ENCODE measurements at regions not wholly inside any gene's neighbourhood (a gene's known extent, or its start where the extent isn't known, plus 50 kb on each side); places are given as distances from the start of the nearest gene placed in this dataset.

DNA sequence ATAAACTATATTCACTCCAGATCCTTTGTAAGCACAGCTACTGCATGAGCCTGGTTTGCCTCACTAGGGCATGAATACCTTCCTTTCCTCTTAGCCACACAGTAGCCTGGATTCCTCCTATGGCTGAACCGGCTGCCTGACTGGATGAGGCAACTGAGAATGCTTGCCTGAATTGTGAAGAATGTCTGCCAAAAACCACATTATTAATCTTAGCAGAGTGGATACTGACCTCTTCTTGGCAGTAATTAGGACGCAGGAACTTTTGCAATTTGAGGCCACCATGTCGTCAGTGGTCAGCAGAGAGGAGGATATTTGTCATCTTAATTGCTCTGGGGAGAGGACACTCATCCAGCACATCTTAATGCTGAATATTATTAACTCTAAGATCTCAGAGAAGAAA, 651.8 kb upstream of the GOT2 start:
- Histone ChIP-seq H3K4me3 (replicated peaks in 1 of 3; ENCODE audit: insufficient read depth in 1 of 3, low read depth in 2 of 3, low read length in 3 of 3) (no peak overlapping the region), H3K27me3 (ENCODE audit: control insufficient read depth in 1 of 2, insufficient read depth in 2 of 2, low read length in 2 of 2) (no peaks in the 10 kb centered on the region), H3K9me3 (ENCODE audit: low read length) (no peaks in the 10 kb centered on the region), H3K4me1 (ENCODE audit: insufficient read depth, low read length) (no peaks in the 10 kb centered on the region), H4K20me1 (ENCODE audit: insufficient read depth, low read length) (no peaks in the 10 kb centered on the region), H3K9ac (ENCODE audit: insufficient read depth, low read depth, low read length) (no peak overlapping the region), H3K4me2 (ENCODE audit: low read depth, low read length) (no peak overlapping the region), H3K79me2 (ENCODE audit: insufficient read depth, low read length) (no peaks in the 10 kb centered on the region), H3K36me3 (replicated peaks in 1 of 2; ENCODE audit: control insufficient read depth in 1 of 2, insufficient read depth in 2 of 2, low read length in 2 of 2) (no peaks in the 10 kb centered on the region), H2AFZ (ENCODE audit: low read length) (no peak overlapping the region), H3K27ac (ENCODE audit: extremely low read length, insufficient read depth, low read length) (no peak overlapping the region)
- ChIA-PET CTCF (ENCODE audit: low intra/inter-chr PET ratio, low total read pairs) (no interaction called here), POLR2A (no interaction called here)
- BruUV-seq (replicated peaks), result no TSS peak
- DNase-seq (ENCODE audit: low spot score) (no peak), FAIRE-seq (no peak), ATAC-seq (no peak)
- no peak for TF ChIP-seq CREM (IDR thresholded peaks at IDR 0.05)
- no peak for TF ChIP-seq CREM (CRISPR knock-in tag; IDR thresholded peaks at IDR 0.05)
- TF ChIP-seq, protein P1, sequence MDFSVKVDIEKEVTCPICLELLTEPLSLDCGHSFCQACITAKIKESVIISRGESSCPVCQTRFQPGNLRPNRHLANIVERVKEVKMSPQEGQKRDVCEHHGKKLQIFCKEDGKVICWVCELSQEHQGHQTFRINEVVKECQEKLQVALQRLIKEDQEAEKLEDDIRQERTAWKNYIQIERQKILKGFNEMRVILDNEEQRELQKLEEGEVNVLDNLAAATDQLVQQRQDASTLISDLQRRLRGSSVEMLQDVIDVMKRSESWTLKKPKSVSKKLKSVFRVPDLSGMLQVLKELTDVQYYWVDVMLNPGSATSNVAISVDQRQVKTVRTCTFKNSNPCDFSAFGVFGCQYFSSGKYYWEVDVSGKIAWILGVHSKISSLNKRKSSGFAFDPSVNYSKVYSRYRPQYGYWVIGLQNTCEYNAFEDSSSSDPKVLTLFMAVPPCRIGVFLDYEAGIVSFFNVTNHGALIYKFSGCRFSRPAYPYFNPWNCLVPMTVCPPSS (IDR thresholded peaks at IDR 0.05), result no peak
- TF ChIP-seq, protein P2, sequence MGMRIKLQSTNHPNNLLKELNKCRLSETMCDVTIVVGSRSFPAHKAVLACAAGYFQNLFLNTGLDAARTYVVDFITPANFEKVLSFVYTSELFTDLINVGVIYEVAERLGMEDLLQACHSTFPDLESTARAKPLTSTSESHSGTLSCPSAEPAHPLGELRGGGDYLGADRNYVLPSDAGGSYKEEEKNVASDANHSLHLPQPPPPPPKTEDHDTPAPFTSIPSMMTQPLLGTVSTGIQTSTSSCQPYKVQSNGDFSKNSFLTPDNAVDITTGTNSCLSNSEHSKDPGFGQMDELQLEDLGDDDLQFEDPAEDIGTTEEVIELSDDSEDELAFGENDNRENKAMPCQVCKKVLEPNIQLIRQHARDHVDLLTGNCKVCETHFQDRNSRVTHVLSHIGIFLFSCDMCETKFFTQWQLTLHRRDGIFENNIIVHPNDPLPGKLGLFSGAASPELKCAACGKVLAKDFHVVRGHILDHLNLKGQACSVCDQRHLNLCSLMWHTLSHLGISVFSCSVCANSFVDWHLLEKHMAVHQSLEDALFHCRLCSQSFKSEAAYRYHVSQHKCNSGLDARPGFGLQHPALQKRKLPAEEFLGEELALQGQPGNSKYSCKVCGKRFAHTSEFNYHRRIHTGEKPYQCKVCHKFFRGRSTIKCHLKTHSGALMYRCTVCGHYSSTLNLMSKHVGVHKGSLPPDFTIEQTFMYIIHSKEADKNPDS (CRISPR knock-in tag; IDR thresholded peaks at IDR 0.05), result no peak
- WGBS (ENCODE audit: low lambda C conversion rate), result 17% methylated on average over 3 of the region's 3 CpGs
- intact Hi-C loops (cut with micrococcal nuclease; ENCODE audit: unreplicated experiment), result no loop called here
- in situ Hi-C loops (cut with HindIII; ENCODE audit: extremely low pct_ligation_motif_present, low pct_unique_long_range_greater_than_20kb), result no loop called here

DNA sequence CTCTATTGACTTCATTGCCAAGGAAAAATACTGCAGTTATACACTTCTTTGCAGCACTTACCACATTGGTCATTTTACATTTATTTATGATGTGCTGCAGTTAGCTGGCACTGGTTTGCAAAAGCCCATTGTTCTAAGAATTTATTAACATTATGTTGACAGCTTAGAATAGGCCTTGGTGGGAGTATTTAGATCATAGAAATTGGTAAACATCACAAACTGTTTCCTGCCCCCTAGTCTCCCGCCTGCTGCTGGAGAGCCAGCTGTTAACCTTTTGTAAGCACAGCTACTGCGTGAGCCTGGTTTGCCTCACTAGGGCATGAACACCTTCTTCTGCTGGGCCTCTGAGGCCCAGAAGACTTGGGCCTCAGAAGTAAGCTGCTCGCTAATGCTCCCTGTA, 651.4 kb upstream of the GOT2 start:
- no peak for TF ChIP-seq CHD4 (IDR thresholded peaks at IDR 0.05; ENCODE audit: borderline replicate concordance, low read length)
- TF ChIP-seq, protein P3, sequence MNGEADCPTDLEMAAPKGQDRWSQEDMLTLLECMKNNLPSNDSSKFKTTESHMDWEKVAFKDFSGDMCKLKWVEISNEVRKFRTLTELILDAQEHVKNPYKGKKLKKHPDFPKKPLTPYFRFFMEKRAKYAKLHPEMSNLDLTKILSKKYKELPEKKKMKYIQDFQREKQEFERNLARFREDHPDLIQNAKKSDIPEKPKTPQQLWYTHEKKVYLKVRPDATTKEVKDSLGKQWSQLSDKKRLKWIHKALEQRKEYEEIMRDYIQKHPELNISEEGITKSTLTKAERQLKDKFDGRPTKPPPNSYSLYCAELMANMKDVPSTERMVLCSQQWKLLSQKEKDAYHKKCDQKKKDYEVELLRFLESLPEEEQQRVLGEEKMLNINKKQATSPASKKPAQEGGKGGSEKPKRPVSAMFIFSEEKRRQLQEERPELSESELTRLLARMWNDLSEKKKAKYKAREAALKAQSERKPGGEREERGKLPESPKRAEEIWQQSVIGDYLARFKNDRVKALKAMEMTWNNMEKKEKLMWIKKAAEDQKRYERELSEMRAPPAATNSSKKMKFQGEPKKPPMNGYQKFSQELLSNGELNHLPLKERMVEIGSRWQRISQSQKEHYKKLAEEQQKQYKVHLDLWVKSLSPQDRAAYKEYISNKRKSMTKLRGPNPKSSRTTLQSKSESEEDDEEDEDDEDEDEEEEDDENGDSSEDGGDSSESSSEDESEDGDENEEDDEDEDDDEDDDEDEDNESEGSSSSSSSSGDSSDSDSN (CRISPR knock-in tag; IDR thresholded peaks at IDR 0.05), result no peak
- no peak for TF ChIP-seq ZNF552 (CRISPR knock-in tag; IDR thresholded peaks at IDR 0.05; ENCODE audit: borderline replicate concordance)
- no peak for FAIRE-seq
- no peak for DNase-seq (ENCODE audit: low spot score)
- H3K9me3 ChIP-seq (ENCODE audit: low read length), result no peaks in the 10 kb centered on the region
- ChIA-PET POLR2A (no interaction called here), CTCF (ENCODE audit: low intra/inter-chr PET ratio, low total read pairs) (no interaction called here)
- H3K27me3 ChIP-seq (ENCODE audit: control insufficient read depth in 1 of 2, insufficient read depth in 2 of 2, low read length in 2 of 2), result no peaks in the 10 kb centered on the region
- intact Hi-C loops (cut with micrococcal nuclease; ENCODE audit: unreplicated experiment) (no loop called here), in situ Hi-C loops (cut with HindIII; ENCODE audit: extremely low pct_ligation_motif_present, low pct_unique_long_range_greater_than_20kb) (no loop called here)
- no peak overlapping the region for H3K9ac ChIP-seq (ENCODE audit: insufficient read depth, low read depth, low read length)
- H3K79me2 ChIP-seq (ENCODE audit: insufficient read depth, low read length), result no peaks in the 10 kb centered on the region
- no peak overlapping the region for H3K4me2 ChIP-seq (ENCODE audit: low read depth, low read length)
- no peaks in the 10 kb centered on the region for H3K4me1 ChIP-seq (ENCODE audit: insufficient read depth, low read length)
- H3K4me3 ChIP-seq (replicated peaks in 1 of 3; ENCODE audit: insufficient read depth in 1 of 3, low read depth in 2 of 3, low read length in 3 of 3), result no peak overlapping the region
- 0% methylated on average over 3 of the region's 3 CpGs for WGBS (ENCODE audit: low lambda C conversion rate)
- BruUV-seq (replicated peaks), result no TSS peak
- no peak overlapping the region for H2AFZ ChIP-seq (ENCODE audit: low read length)
- no peak overlapping the region for H3K27ac ChIP-seq (ENCODE audit: extremely low read length, insufficient read depth, low read length)
- H3K36me3 ChIP-seq (replicated peaks in 1 of 2; ENCODE audit: control insufficient read depth in 1 of 2, insufficient read depth in 2 of 2, low read length in 2 of 2), result no peaks in the 10 kb centered on the region
- no peak for ATAC-seq
- no peaks in the 10 kb centered on the region for H4K20me1 ChIP-seq (ENCODE audit: insufficient read depth, low read length)

Data from HepG2 (cell line).